ENCODE measurements at regions not wholly inside any gene's neighbourhood (a gene's known extent, or its start where the extent isn't known, plus 50 kb on each side); places are given as distances from the start of the nearest gene placed in this dataset.

DNA sequence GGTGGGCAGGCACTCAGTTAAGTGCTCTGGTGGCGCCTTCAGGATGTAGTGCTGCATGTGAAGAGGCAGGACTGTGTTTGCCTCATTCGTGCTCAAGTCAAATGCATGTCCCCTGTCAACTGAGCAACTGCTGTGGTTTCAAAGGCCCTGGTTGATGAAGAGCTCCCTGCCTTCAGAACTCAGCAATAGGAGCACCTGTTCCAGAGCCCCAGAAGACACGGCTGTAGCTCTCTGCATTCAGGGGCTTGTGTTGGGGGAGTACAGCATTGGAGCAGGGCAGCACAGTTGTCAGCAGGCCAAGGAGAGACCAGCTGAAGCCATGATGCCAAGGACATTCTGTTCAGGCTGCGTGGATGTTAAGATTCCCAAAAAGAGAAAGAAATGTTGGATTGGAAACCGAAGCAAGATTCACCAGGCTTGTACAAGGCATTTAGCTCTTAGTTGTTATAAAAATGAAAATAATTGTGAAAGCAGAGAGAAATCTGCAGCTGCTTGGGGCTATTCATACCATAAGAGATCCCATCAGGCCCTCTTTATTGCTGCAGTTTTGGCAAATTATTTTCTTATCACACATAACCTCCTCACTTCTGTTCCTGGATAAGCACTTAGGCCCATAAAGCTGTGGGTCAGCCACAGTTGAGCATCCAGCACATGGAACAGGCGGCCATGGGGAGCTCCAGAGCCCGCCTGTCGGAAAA is 252.4 kb upstream of the ZNF521 start:
- TF ChIP-seq, protein P1, sequence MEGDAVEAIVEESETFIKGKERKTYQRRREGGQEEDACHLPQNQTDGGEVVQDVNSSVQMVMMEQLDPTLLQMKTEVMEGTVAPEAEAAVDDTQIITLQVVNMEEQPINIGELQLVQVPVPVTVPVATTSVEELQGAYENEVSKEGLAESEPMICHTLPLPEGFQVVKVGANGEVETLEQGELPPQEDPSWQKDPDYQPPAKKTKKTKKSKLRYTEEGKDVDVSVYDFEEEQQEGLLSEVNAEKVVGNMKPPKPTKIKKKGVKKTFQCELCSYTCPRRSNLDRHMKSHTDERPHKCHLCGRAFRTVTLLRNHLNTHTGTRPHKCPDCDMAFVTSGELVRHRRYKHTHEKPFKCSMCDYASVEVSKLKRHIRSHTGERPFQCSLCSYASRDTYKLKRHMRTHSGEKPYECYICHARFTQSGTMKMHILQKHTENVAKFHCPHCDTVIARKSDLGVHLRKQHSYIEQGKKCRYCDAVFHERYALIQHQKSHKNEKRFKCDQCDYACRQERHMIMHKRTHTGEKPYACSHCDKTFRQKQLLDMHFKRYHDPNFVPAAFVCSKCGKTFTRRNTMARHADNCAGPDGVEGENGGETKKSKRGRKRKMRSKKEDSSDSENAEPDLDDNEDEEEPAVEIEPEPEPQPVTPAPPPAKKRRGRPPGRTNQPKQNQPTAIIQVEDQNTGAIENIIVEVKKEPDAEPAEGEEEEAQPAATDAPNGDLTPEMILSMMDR (IDR thresholded peaks at IDR 0.05; ENCODE audit: poor library complexity): no peak
- TF ChIP-seq EZH2 (IDR thresholded peaks at IDR 0.05; ENCODE audit: borderline replicate concordance) (no peak), EZH2phosphoT487 (IDR thresholded peaks at IDR 0.05; ENCODE audit: low read depth, severe bottlenecking, unreplicated experiment) (no peak)
